ENCODE measurements at regions not wholly inside any gene's neighbourhood (a gene's known extent, or its start where the extent isn't known, plus 50 kb on each side); places are given as distances from the start of the nearest gene placed in this dataset.

DNA sequence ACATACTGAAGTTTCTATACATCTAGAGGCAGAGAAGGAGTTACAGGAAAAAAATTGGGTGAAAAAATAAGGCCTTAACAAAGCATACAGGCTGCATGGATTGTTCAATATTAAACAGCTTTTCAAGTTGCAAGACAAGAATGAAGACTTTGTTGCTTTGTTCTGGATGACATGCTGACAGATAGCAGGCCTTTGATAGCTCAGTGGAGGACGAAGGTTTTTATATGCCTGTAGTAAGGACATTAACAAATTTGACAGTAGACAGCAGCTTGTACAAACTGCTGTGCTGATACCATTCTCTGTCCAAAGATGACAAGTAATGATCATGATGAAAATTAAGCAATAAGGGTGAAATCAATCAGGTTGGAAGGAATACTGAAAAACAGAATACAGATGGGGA, 309.9 kb downstream of the NKX6-1 start:
- H3K4me3 ChIP-seq: no peak overlapping the region
- no peak for DNase-seq
- no peaks in the 10 kb centered on the region for H3K9me3 ChIP-seq
- no peak overlapping the region for H3K27ac ChIP-seq
- ATAC-seq: no peak
- H3K4me1 ChIP-seq: no peaks in the 10 kb centered on the region
- intact Hi-C loops (cut with DNase I): no loop called here
- 43 to 66% (median 54%) methylated on average over 1 of the region's 1 CpG for WGBS, 3 donors
- H3K27me3 ChIP-seq (ENCODE audit: insufficient read depth in 3 of 3, low read length in 2 of 3): peaks cover 0 to 2% (median 0%) of the 10 kb centered on the region in 3 donors
- no peak for TF ChIP-seq CTCF (IDR thresholded peaks at IDR 0.05)
- no peaks in the 10 kb centered on the region for H3K36me3 ChIP-seq (ENCODE audit: insufficient read depth in 1 of 2, low read depth in 1 of 2)

GRCh38 chr4:84179409-84179808, 319.7 kb downstream of the NKX6-1 start:
- intact Hi-C loops (cut with DNase I): no loop called here
- DNase-seq (no peak), ATAC-seq (no peak)
- Histone ChIP-seq H3K4me1 (no peaks in the 10 kb centered on the region), H3K9me3 (no peaks in the 10 kb centered on the region), H3K4me3 (no peak overlapping the region), H3K27me3 (ENCODE audit: insufficient read depth in 3 of 3, low read length in 2 of 3) (no peaks in the 10 kb centered on the region), H3K36me3 (ENCODE audit: insufficient read depth in 1 of 2, low read depth in 1 of 2) (no peaks in the 10 kb centered on the region), H3K27ac (no peak overlapping the region)
- TF ChIP-seq CTCF (IDR thresholded peaks at IDR 0.05): no peak
- 96 to 98% (median 98%) methylated on average over 2 of the region's 2 CpGs for WGBS, 3 donors

GRCh38 chr4:84177831-84178542, 321.1 kb downstream of the NKX6-1 start:
- ATAC-seq: no peak

DNA sequence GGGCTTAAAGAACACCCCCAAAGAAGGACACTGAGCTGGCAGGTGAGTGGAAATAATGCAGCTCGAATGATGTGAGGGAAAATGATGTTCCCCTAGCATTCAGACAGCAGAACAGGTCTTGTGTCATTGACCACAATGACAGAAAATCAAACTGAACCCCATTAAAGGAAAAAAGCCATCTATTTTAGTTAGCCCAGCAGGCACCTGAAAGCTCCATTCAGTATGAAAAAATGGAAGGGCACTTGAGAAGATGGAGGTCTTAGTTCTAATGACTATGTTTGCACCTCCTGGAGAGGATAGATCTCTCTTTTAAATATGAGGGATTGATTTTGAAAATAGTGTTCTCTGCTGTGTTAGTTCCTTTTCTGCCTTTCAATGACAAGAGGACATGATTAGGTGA, 323.1 kb downstream of the NKX6-1 start:
- intact Hi-C loops (cut with DNase I): no loop called here
- no peaks in the 10 kb centered on the region for H3K36me3 ChIP-seq (ENCODE audit: insufficient read depth in 1 of 2, low read depth in 1 of 2)
- no peak for TF ChIP-seq CTCF (IDR thresholded peaks at IDR 0.05)
- H3K27me3 ChIP-seq (ENCODE audit: insufficient read depth in 3 of 3, low read length in 2 of 3): no peaks in the 10 kb centered on the region
- DNase-seq: no peak
- no peaks in the 10 kb centered on the region for H3K4me1 ChIP-seq
- no peak for ATAC-seq
- WGBS, 3 donors: 44 to 86% (median 83%) methylated on average over 1 of the region's 1 CpG
- H3K4me3 ChIP-seq: no peak overlapping the region
- H3K27ac ChIP-seq: no peak overlapping the region
- no peaks in the 10 kb centered on the region for H3K9me3 ChIP-seq

More at GRCh38 chr4:84177831-84178542, 321.1 kb downstream of the NKX6-1 start:
- Histone ChIP-seq H3K36me3 (ENCODE audit: insufficient read depth in 1 of 2, low read depth in 1 of 2) (no peaks in the 10 kb centered on the region), H3K4me1 (no peaks in the 10 kb centered on the region), H3K27ac (no peak overlapping the region), H3K27me3 (ENCODE audit: insufficient read depth in 3 of 3, low read length in 2 of 3) (no peaks in the 10 kb centered on the region), H3K4me3 (no peak overlapping the region), H3K9me3 (no peaks in the 10 kb centered on the region)
- no peak for TF ChIP-seq CTCF (IDR thresholded peaks at IDR 0.05)
- no peak for DNase-seq
- WGBS, 3 donors: 62 to 63% (median 62%) methylated on average over 5 of the region's 5 CpGs
- intact Hi-C loops (cut with DNase I): no loop called here

- no peak overlapping the region for H3K4me3 ChIP-seq
- TF ChIP-seq CTCF (IDR thresholded peaks at IDR 0.05): no peak
- no peaks in the 10 kb centered on the region for H3K4me1 ChIP-seq
- H3K36me3 ChIP-seq (ENCODE audit: insufficient read depth in 1 of 2, low read depth in 1 of 2): no peaks in the 10 kb centered on the region
- ATAC-seq: no peak
- no peaks in the 10 kb centered on the region for H3K9me3 ChIP-seq
- H3K27me3 ChIP-seq (ENCODE audit: insufficient read depth in 3 of 3, low read length in 2 of 3): no peaks in the 10 kb centered on the region
- WGBS, 3 donors: 81 to 96% (median 88%) methylated on average over 1 of the region's 1 CpG
- no peak for DNase-seq
- H3K27ac ChIP-seq: no peak overlapping the region
- intact Hi-C loops (cut with DNase I): no loop called here
Measured at GRCh38 chr4:84171871-84172270, 327.2 kb downstream of the NKX6-1 start.

Data from psoas muscle (tissue), 7 donors.